ENCODE measurements at regions not wholly inside any gene's neighbourhood (a gene's known extent, or its start where the extent isn't known, plus 50 kb on each side); places are given as distances from the start of the nearest gene placed in this dataset.

- Mint-ChIP-seq H3K4me3 (no peak overlapping the region), H3K36me3 (ENCODE audit: low read depth) (no peaks in the 10 kb centered on the region), H3K4me1 (peaks cover 3% of the 10 kb centered on the region), H3K27me3 (peaks cover 4% of the 10 kb centered on the region), H3K9me3 (no peaks in the 10 kb centered on the region), H3K27ac (no peak overlapping the region)
- intact Hi-C loops (cut with micrococcal nuclease) = no loop called here
- no peak for DNase-seq
These were observed 1049.0 kb downstream of the VRK1 start for GRCh38 chr14:97846156-97846555.

DNA sequence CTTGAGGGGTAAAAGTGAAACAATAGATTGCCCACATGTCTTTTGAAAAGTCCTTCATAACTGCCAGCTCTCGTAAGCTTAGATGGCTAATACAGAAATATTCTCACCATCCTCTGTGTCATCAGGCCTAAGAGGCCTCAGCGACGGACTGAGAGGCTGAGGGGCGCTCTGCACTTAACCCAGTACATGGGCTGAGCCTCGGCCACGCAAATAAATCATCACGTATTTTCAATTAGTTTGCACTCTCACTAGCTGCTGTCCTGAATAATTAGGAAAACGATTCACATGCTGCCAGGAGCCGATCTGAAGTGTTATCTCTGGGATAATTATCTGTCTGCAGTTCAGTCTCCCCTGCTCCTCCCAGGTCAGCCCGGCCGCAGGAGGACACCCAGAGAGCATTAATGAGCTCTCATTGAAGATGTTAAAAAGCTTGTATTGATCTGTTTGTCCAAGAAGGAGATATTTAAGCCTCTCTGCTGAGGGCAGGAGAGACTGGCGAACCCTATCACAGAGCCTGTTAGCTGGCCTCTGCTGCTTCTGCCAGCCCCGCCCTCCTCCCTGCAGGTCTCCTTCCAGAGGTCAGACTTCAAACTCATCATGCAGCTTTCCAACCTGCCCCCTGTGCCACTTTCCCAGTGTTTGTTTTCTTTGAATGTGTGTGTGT, 1051.3 kb downstream of the VRK1 start:
- intact Hi-C loops (cut with micrococcal nuclease) = no loop called here
- no peak overlapping the region for H3K27ac Mint-ChIP-seq
- H3K4me1 Mint-ChIP-seq = no peaks in the 10 kb centered on the region
- no peak for DNase-seq
- no peak overlapping the region for H3K4me3 Mint-ChIP-seq
- no peaks in the 10 kb centered on the region for H3K9me3 Mint-ChIP-seq
- H3K27me3 Mint-ChIP-seq = peaks cover 2% of the 10 kb centered on the region
- no peaks in the 10 kb centered on the region for H3K36me3 Mint-ChIP-seq (ENCODE audit: low read depth)

DNA sequence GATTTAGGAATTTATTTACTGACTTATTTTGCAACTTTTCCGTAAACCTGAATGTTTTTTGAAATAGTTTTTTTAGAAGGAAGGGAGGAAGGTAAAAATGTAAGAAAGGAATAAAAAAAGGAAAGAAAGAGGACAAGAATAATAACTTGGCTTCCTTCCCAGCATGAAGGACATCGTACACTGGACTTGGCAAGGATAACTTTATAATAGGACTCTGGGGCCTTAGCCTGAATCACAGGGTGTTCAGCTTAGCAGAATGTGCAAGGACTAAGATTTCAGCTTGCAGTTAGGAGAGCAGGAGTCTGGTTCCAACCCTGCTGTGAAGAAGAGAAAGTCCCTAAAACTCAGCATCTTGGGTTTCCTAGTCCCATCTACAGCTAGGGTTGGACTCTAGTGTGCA, 1053.3 kb downstream of the VRK1 start:
- Mint-ChIP-seq H3K27ac (no peak overlapping the region), H3K4me1 (no peaks in the 10 kb centered on the region), H3K27me3 (peaks cover 4% of the 10 kb centered on the region), H3K36me3 (ENCODE audit: low read depth) (no peaks in the 10 kb centered on the region), H3K9me3 (no peaks in the 10 kb centered on the region), H3K4me3 (no peak overlapping the region)
- no peak for DNase-seq
- intact Hi-C loops (cut with micrococcal nuclease) = no loop called here

GRCh38 chr14:97850886-97851285, 1053.7 kb downstream of the VRK1 start:
- Mint-ChIP-seq H3K9me3 (no peaks in the 10 kb centered on the region), H3K4me3 (no peak overlapping the region), H3K27ac (no peak overlapping the region), H3K27me3 (peaks cover 4% of the 10 kb centered on the region), H3K4me1 (no peaks in the 10 kb centered on the region), H3K36me3 (ENCODE audit: low read depth) (no peaks in the 10 kb centered on the region)
- intact Hi-C loops (cut with micrococcal nuclease) = no loop called here
- DNase-seq = no peak

DNA sequence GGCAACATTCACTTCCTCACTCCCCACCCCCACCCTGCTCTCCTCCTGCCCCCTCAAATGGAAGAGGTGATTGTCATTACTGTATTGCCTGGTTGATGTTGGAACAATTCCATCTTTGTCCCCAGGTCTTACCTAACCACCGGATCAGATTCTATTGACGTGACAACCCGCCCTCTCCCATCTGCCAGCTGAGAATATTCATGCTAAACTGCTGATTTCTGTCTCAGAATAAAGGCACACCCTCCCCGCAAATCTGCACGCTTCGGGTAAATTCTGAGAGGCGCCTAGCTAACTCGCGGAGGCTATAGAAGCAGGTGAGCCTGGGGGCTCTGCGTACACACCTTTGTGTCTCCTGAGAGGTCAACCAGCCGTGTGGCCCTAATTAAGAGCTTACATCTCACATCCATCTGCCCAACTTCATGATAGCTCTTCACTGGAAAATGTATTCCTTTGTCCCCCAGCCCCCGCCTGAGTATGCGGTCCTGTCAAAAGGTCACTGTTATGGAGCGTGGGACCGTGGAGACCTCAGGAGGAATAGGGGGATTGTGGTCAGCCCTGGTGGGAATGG, 1054.3 kb downstream of the VRK1 start:
- Mint-ChIP-seq H3K36me3 (ENCODE audit: low read depth) (no peaks in the 10 kb centered on the region), H3K4me1 (no peaks in the 10 kb centered on the region), H3K27ac (no peak overlapping the region), H3K9me3 (no peaks in the 10 kb centered on the region), H3K4me3 (no peak overlapping the region), H3K27me3 (peaks cover 6% of the 10 kb centered on the region)
- DNase-seq = no peak
- intact Hi-C loops (cut with micrococcal nuclease) = no loop called here

DNA sequence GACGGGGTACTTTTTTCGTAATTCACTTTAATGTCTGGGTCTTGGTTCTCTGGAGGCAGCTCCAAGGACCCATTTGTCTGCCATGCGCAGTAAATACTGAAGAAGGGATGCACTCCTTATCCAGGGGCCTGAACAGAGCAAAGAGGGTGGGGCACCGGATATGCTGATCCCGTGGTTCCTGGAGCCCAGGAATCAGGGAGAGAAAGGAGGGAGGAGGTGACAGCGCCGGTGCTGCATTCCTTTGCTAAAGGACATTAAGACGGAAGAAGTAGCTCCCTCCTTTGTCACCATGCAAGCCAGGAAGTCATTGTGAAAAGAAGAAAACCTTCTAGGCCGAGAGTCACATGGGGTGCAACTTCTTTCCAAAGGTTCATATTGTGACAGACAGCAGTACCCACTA, 1057.7 kb downstream of the VRK1 start:
- intact Hi-C loops (cut with micrococcal nuclease) = no loop called here
- peaks cover under 1% of the 10 kb centered on the region for H3K9me3 Mint-ChIP-seq
- H3K36me3 Mint-ChIP-seq (ENCODE audit: low read depth) = no peaks in the 10 kb centered on the region
- H3K4me1 Mint-ChIP-seq = no peaks in the 10 kb centered on the region
- no peak overlapping the region for H3K4me3 Mint-ChIP-seq
- H3K27me3 Mint-ChIP-seq = peaks cover 9% of the 10 kb centered on the region
- DNase-seq = no peak
- no peak overlapping the region for H3K27ac Mint-ChIP-seq

DNA sequence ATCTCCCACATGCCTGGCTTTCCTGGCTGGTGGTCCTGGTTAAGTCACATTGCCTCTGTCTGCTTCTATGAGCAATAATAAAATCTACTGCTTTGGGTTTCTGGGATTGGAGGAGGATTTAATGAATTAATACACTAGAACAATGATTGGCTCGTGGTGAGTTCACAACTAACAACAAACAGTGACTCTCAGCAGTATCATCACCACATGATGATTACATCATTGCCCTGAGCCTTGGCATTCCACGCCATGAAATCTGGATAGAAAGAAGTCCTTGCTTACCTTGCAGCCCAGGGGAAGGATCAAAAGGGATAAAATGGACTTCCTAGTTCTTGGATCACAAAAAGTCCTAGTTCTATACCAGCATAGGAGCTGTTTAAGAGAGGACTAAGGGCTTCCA, 1069.0 kb downstream of the VRK1 start:
- H3K27ac Mint-ChIP-seq = no peak overlapping the region
- H3K4me3 Mint-ChIP-seq = no peak overlapping the region
- peaks cover 8% of the 10 kb centered on the region for H3K9me3 Mint-ChIP-seq
- peaks cover 3% of the 10 kb centered on the region for H3K27me3 Mint-ChIP-seq
- intact Hi-C loops (cut with micrococcal nuclease) = no loop called here
- no peaks in the 10 kb centered on the region for H3K4me1 Mint-ChIP-seq
- no peak for DNase-seq
- peaks cover 2% of the 10 kb centered on the region for H3K36me3 Mint-ChIP-seq (ENCODE audit: low read depth)

DNA sequence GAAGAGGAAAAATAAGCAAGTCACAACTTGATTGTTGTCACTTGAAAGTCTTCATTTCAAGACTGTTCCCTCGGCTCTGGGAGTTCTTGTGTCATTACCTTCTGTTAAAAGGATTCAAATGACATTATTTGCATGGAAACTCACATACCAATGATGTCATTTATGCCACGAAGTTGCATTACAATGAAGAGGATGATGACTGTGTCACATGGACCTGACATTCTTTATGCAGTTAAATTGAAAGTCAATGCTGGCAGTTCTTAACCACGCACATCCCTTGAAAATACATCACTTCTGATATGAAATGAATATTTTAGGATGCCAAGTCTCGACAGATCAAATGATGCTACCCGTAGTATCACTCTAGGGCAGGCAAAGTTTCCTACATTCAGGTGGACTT, 1069.5 kb downstream of the VRK1 start:
- intact Hi-C loops (cut with micrococcal nuclease) = no loop called here
- H3K27me3 Mint-ChIP-seq = peaks cover 3% of the 10 kb centered on the region
- no peak overlapping the region for H3K4me3 Mint-ChIP-seq
- DNase-seq = no peak
- no peak overlapping the region for H3K27ac Mint-ChIP-seq
- H3K9me3 Mint-ChIP-seq = peaks cover 5% of the 10 kb centered on the region
- peaks cover 2% of the 10 kb centered on the region for H3K36me3 Mint-ChIP-seq (ENCODE audit: low read depth)
- H3K4me1 Mint-ChIP-seq = no peaks in the 10 kb centered on the region

GRCh38 chr14:97873291-97873690, 1076.1 kb downstream of the VRK1 start:
- no peaks in the 10 kb centered on the region for H3K36me3 Mint-ChIP-seq (ENCODE audit: low read depth)
- H3K27ac Mint-ChIP-seq = no peak overlapping the region
- H3K9me3 Mint-ChIP-seq = peaks cover 4% of the 10 kb centered on the region
- H3K4me1 Mint-ChIP-seq = peaks cover 11% of the 10 kb centered on the region
- intact Hi-C loops (cut with micrococcal nuclease) = no loop called here
- H3K27me3 Mint-ChIP-seq = peaks cover 3% of the 10 kb centered on the region
- DNase-seq = no peak
- no peak overlapping the region for H3K4me3 Mint-ChIP-seq

DNA sequence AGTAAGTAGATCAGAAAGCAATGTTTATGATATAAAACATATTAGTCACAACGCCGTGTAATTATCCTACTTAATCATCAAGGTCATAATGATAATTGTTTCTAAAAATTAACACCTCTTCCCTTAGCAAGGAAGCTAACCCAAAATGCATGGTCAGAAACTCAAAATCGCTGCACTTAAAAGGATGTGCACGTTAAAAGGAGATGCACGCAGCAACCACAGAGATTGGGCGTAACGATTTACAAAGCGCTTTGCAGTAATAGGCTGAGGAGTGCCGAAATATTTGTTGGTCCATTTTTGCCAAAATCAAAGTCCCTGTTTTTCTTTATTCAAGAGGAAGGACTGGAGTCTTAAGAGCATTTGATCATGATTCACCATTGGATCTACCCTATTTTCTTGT, 1077.2 kb downstream of the VRK1 start:
- Mint-ChIP-seq H3K4me1 (peaks cover 21% of the 10 kb centered on the region), H3K27me3 (peaks cover 3% of the 10 kb centered on the region), H3K9me3 (peaks cover 8% of the 10 kb centered on the region), H3K27ac (no peak overlapping the region), H3K4me3 (no peak overlapping the region), H3K36me3 (ENCODE audit: low read depth) (no peaks in the 10 kb centered on the region)
- DNase-seq = no peak
- intact Hi-C loops (cut with micrococcal nuclease) = no loop called here

GRCh38 chr14:97878206-97878605, 1081.0 kb downstream of the VRK1 start:
- no peaks in the 10 kb centered on the region for H3K27me3 Mint-ChIP-seq
- DNase-seq = no peak
- H3K4me1 Mint-ChIP-seq = peaks cover 21% of the 10 kb centered on the region
- intact Hi-C loops (cut with micrococcal nuclease) = no loop called here
- no peak overlapping the region for H3K4me3 Mint-ChIP-seq
- peaks cover 2% of the 10 kb centered on the region for H3K36me3 Mint-ChIP-seq (ENCODE audit: low read depth)
- no peak overlapping the region for H3K27ac Mint-ChIP-seq
- H3K9me3 Mint-ChIP-seq = peaks cover 28% of the 10 kb centered on the region

DNA sequence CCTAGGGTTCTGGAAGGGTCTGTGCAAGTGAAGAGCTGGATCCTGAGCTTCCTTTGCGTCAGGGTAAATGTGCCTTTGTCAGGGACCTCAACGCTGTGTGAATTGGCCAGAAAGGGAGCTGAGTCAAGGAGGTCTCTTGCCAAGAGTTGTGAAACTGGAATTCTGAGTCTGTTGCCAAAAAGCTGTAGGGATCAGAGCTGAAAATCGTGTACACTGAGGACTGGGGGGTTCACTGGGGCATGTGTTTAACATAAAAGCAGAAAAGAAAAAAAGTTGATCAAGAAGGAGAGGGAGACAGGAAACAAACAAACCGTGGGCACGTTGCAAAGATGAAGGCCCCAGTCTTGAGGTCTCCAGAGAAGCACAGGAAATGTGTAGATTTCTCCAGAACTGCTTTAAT, 1081.5 kb downstream of the VRK1 start:
- H3K4me3 Mint-ChIP-seq = no peak overlapping the region
- H3K9me3 Mint-ChIP-seq = peaks cover 28% of the 10 kb centered on the region
- H3K27me3 Mint-ChIP-seq = no peaks in the 10 kb centered on the region
- H3K4me1 Mint-ChIP-seq = peaks cover 22% of the 10 kb centered on the region
- peak overlapping the region; percentile 75 for H3K27ac Mint-ChIP-seq
- H3K36me3 Mint-ChIP-seq (ENCODE audit: low read depth) = peaks cover 2% of the 10 kb centered on the region
- intact Hi-C loops (cut with micrococcal nuclease) = no loop called here
- DNase-seq = peak; percentile 77

DNA sequence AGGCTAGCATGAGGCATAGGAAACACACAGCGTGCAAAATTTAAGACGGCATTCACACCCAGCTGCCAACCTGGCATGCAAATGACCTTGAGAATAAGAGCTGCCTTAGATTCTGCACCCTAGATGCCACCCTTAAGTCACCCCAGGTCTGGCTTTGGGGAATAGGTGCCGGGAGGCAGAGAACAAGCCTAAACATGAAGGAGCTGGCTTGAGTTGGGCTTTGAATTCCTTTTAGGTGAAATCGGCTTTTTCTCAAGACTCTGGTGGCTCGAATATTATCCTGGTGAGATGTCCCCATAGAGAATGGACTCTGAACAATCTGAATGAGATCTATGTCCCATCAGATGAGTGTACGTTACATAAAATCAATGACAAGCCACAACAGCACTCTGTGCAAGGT, 1090.5 kb downstream of the VRK1 start:
- H3K4me3 Mint-ChIP-seq = no peak overlapping the region
- H3K36me3 Mint-ChIP-seq (ENCODE audit: low read depth) = no peaks in the 10 kb centered on the region
- no peaks in the 10 kb centered on the region for H3K27me3 Mint-ChIP-seq
- no peak for DNase-seq
- intact Hi-C loops (cut with micrococcal nuclease) = no loop called here
- peaks cover 5% of the 10 kb centered on the region for H3K4me1 Mint-ChIP-seq
- no peak overlapping the region for H3K27ac Mint-ChIP-seq
- peaks cover 12% of the 10 kb centered on the region for H3K9me3 Mint-ChIP-seq

GRCh38 chr14:97888331-97888730, 1091.1 kb downstream of the VRK1 start:
- Mint-ChIP-seq H3K4me3 (no peak overlapping the region), H3K9me3 (peaks cover 12% of the 10 kb centered on the region), H3K27me3 (no peaks in the 10 kb centered on the region), H3K27ac (no peak overlapping the region), H3K4me1 (peaks cover 5% of the 10 kb centered on the region), H3K36me3 (ENCODE audit: low read depth) (no peaks in the 10 kb centered on the region)
- intact Hi-C loops (cut with micrococcal nuclease) = no loop called here
- no peak for DNase-seq

DNA sequence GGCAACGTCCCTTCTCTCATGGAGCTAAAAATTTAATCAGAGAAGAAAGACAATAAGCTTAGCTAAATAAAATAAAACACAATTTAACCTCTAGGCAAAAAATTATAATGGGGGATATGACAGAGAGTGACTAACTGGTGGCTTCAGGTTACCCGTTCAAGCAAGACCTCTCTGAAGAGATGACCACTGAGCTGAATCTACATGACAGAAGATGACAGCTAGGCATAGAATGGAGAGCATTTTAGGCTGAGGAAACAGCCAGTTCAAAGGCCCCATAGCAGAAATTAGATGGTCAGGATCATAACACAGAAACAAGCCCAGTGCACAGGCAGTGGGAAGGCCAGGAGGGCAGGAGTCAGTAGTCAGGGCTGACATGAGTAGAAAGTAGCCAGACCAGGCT, 1094.3 kb downstream of the VRK1 start:
- no peaks in the 10 kb centered on the region for H3K4me1 Mint-ChIP-seq
- intact Hi-C loops (cut with micrococcal nuclease) = no loop called here
- no peak for DNase-seq
- no peaks in the 10 kb centered on the region for H3K27me3 Mint-ChIP-seq
- peaks cover 13% of the 10 kb centered on the region for H3K9me3 Mint-ChIP-seq
- no peaks in the 10 kb centered on the region for H3K36me3 Mint-ChIP-seq (ENCODE audit: low read depth)
- H3K4me3 Mint-ChIP-seq = no peak overlapping the region
- H3K27ac Mint-ChIP-seq = no peak overlapping the region

Measured in activated CD4-positive, alpha-beta T cell treated with anti-CD3 and anti-CD28 coated beads, Interleukin-2, amount 10 ng/mL, durations not matched to agents 24 days and 14 days (primary cell).